Endothelial cell of umbilical vein (primary cell): ENCODE measurements at regions not wholly inside any gene's neighbourhood (a gene's known extent, or its start where the extent isn't known, plus 50 kb on each side); places are given as distances from the start of the nearest gene placed in this dataset.

Source experiments
- BruUV-seq: library from RNA; stranded (reverse); fragments of 400-500 nt; replicated peaks from 2 replicates; lab custom pipeline; 2021; lab: Mats Ljungman, UMichigan
- CTCF ChIA-PET: fragments of 300-600, 350-600 bp; sonication (Branson Sonifier 250); formaldehyde crosslinking; loops from one replicate; lab custom pipeline; 2021; ENCODE audit warnings: antibody characterized with exemption, inconsistent platforms; lab: Charles Lee
- POLR2A ChIA-PET: fragments of 300-600, 350-600 bp; sonication (Branson Sonifier 250); formaldehyde crosslinking; loops from one replicate; lab custom pipeline; 2021; ENCODE audit warnings: antibody characterized with exemption, inconsistent platforms; lab: Charles Lee
- DNase-seq: peaks from one replicate; pipeline ENCODE4 v3.0.0-alpha.2; 2011; ENCODE audit warnings: low read depth, low spot score
- FAIRE-seq: peaks from 2 replicates; lab custom pipeline; 2011; peaks lifted over from hg19 to GRCh38; lab: Jason Lieb, UNC
- H2AFZ ChIP-seq: 2 replicates; pipeline ENCODE4 v1.6.0; 2012; ENCODE audit warnings: low read depth, low read length, control low read depth, inconsistent platforms
- H3K27ac ChIP-seq: 2 replicates; pipeline ENCODE4 v1.5.1; 2011; ENCODE audit warnings: low read depth, mild to moderate bottlenecking, control low read depth, low read length, moderate library complexity; ENCODE audit not compliant: insufficient read depth
- H3K27me3 ChIP-seq, 2 experiments: 2 replicates each; pipeline versions ENCODE4 v1.6.0 to v1.6.1; 2011; ENCODE audit warnings: low read length in 2 of 2, mixed read lengths in 1 of 2; ENCODE audit not compliant: control insufficient read depth in 2 of 2, insufficient read depth in 2 of 2
- H3K36me3 ChIP-seq, 2 experiments: 2 replicates in 1 of 2; 3 replicates in 1 of 2; pipeline ENCODE4 v1.5.1; 2011; ENCODE audit warnings: low read length in 2 of 2, mild to moderate bottlenecking in 1 of 2, moderate library complexity in 1 of 2; ENCODE audit not compliant: control insufficient read depth in 2 of 2, insufficient read depth in 2 of 2; ENCODE audit errors: extremely low read depth in 1 of 2
- H3K4me1 ChIP-seq: 3 replicates; pipeline ENCODE4 v1.5.1; 2011; ENCODE audit warnings: mild to moderate bottlenecking, low read length; ENCODE audit not compliant: control insufficient read depth, insufficient read depth; ENCODE audit errors: extremely low read depth
- H3K4me2 ChIP-seq: 2 replicates; pipeline ENCODE4 v1.6.1; 2011; ENCODE audit warnings: low read length, control low read depth, mixed read lengths; ENCODE audit not compliant: insufficient read depth
- H3K4me3 ChIP-seq, 3 experiments: fragments of 200-600 bp in 1 of 3; sonication (generic), shearing (Covaris generic) in 1 of 3; replicated peaks in 1 of 3; 2 replicates each; pipeline ENCODE4 v1.5.1; 2011 to 2016; ENCODE audit warnings: control low read depth in 3 of 3, low read length in 3 of 3, mild to moderate bottlenecking in 2 of 3, inconsistent platforms in 1 of 3, low read depth in 1 of 3, moderate library complexity in 1 of 3; ENCODE audit not compliant: insufficient read depth in 1 of 3
- H3K79me2 ChIP-seq: 2 replicates; pipeline ENCODE4 v1.6.0; 2012; ENCODE audit warnings: low read length, inconsistent platforms; ENCODE audit not compliant: control insufficient read depth, insufficient read depth
- H3K9ac ChIP-seq: replicated peaks from 2 replicates; pipeline ENCODE3; 2011; ENCODE audit warnings: low read length, control low read depth; ENCODE audit not compliant: insufficient read depth; ENCODE audit errors: extremely low read depth
- H3K9me1 ChIP-seq: replicated peaks from 3 replicates; pipeline ENCODE4 v1.6.0; 2011; ENCODE audit warnings: mild to moderate bottlenecking, low read length; ENCODE audit not compliant: control insufficient read depth, insufficient read depth; ENCODE audit errors: extremely low read depth
- H3K9me3 ChIP-seq: replicated peaks from 2 replicates; pipeline ENCODE4 v1.5.1; 2012; ENCODE audit warnings: low read length, inconsistent platforms; ENCODE audit not compliant: control insufficient read depth, insufficient read depth
- H4K20me1 ChIP-seq: replicated peaks from 2 replicates; pipeline ENCODE3; 2011; ENCODE audit warnings: mild to moderate bottlenecking, low read length; ENCODE audit not compliant: control insufficient read depth, insufficient read depth; ENCODE audit errors: extremely low read depth
- EZH2 ChIP-seq: IDR thresholded peaks from 2 replicates; pipeline ENCODE4 v1.6.1; 2012; ENCODE audit warnings: borderline replicate concordance, low read depth, mild to moderate bottlenecking, moderate library complexity, low read length, inconsistent platforms; ENCODE audit not compliant: severe bottlenecking
- FOS ChIP-seq: IDR thresholded peaks from 2 replicates; pipeline ENCODE4 v1.6.1; 2011; ENCODE audit warnings: mild to moderate bottlenecking, low read length, moderate library complexity, borderline replicate concordance; ENCODE audit not compliant: insufficient read depth
- GATA2 ChIP-seq: IDR thresholded peaks from 2 replicates; pipeline ENCODE4 v1.7.0; 2011; ENCODE audit warnings: low read depth, mild to moderate bottlenecking, moderate library complexity, mixed read lengths, low read length; ENCODE audit not compliant: insufficient read length, insufficient read depth
- JUN ChIP-seq: IDR thresholded peaks from 2 replicates; pipeline ENCODE4 v1.6.1; 2011; ENCODE audit warnings: borderline replicate concordance, low read depth; ENCODE audit not compliant: insufficient read length, insufficient read depth
- MYC ChIP-seq: IDR thresholded peaks from one replicate; pipeline ENCODE4 v1.6.1; 2011; ENCODE audit warnings: mild to moderate bottlenecking, low read depth, low read length
- POLR2A ChIP-seq: IDR thresholded peaks from 2 replicates; pipeline ENCODE4 v1.6.1; 2012; ENCODE audit warnings: low read depth, mild to moderate bottlenecking, control low read depth, low read length
- POLR2AphosphoS5 ChIP-seq: IDR thresholded peaks from 2 replicates; pipeline ENCODE4 v1.6.1; 2012; ENCODE audit warnings: low read depth, mild to moderate bottlenecking, control low read depth, low read length, moderate library complexity; ENCODE audit not compliant: insufficient read depth
- dilution Hi-C: fragments of 300-500 bp; cut with MboI; formaldehyde crosslinking; loops from one replicate; pipeline ENCODE4 v1.15.0; 2019; ENCODE audit warnings: low sequenced_read_pairs; ENCODE audit not compliant: extremely low pct_ligation_motif_present
- intact Hi-C: fragments of 100-400 bp; cut with micrococcal nuclease; formaldehyde crosslinking; loops from one replicate; pipeline ENCODE4 v1.10.0; 2022
- TF ChIP-seq, protein P1 (sequence below), 2 donors: IDR thresholded peaks; 1 replicate in 1 of 2; 2 replicates in 1 of 2; pipeline ENCODE4 v1.5.1; 2011; ENCODE audit warnings: low read length in 2 of 2, mild to moderate bottlenecking in 2 of 2, moderate library complexity in 2 of 2, control low read depth in 1 of 2, inconsistent platforms in 1 of 2, low read depth in 1 of 2; ENCODE audit not compliant: insufficient read depth in 1 of 2; ENCODE audit errors: extremely low read depth in 1 of 2
- TF ChIP-seq, protein P2 (sequence below): IDR thresholded peaks from 2 replicates; pipeline ENCODE4 v1.6.1; 2011; ENCODE audit not compliant: insufficient read depth, insufficient read length

DNA sequence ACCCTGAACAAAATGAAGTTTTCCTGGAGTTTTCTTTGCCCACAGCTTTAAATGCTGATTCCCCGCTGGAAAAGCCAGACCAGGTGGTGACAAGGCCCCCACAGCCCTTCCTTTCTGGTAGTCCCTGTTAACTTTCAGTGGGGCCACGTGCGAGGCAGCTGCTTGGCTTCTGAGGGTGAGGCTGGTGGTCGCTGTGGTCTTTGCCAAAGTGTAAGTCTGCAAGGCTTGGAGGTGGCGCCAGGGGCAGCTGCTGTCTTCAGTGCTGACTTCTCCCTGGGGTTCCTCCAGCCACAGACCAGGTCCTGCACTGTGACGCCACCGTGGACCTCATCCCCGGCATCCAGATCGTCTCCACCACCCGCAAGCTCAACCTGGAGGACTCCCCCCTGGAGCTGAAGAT, 54.1 kb upstream of the TAMM41 start:
- no peak for FAIRE-seq
- TF ChIP-seq MYC (no peak), POLR2AphosphoS5 (no peak), GATA2 (no peak), EZH2 (no peak), FOS (no peak), JUN (no peak), POLR2A (no peak)
- TF ChIP-seq, protein P1, sequence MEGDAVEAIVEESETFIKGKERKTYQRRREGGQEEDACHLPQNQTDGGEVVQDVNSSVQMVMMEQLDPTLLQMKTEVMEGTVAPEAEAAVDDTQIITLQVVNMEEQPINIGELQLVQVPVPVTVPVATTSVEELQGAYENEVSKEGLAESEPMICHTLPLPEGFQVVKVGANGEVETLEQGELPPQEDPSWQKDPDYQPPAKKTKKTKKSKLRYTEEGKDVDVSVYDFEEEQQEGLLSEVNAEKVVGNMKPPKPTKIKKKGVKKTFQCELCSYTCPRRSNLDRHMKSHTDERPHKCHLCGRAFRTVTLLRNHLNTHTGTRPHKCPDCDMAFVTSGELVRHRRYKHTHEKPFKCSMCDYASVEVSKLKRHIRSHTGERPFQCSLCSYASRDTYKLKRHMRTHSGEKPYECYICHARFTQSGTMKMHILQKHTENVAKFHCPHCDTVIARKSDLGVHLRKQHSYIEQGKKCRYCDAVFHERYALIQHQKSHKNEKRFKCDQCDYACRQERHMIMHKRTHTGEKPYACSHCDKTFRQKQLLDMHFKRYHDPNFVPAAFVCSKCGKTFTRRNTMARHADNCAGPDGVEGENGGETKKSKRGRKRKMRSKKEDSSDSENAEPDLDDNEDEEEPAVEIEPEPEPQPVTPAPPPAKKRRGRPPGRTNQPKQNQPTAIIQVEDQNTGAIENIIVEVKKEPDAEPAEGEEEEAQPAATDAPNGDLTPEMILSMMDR (IDR thresholded peaks at IDR 0.05; ENCODE audit: extremely low read depth in 1 of 2, insufficient read depth in 1 of 2, low read depth in 1 of 2, low read length in 2 of 2), result no peak
- TF ChIP-seq, protein P2, sequence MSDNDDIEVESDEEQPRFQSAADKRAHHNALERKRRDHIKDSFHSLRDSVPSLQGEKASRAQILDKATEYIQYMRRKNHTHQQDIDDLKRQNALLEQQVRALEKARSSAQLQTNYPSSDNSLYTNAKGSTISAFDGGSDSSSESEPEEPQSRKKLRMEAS, result no peak
- intact Hi-C loops (no loop called here), dilution Hi-C loops (no loop called here)
- BruUV-seq, result no TSS peak
- ChIA-PET CTCF (no interaction called here), POLR2A (no interaction called here)
- Histone ChIP-seq H3K27ac (no peak overlapping the region), H3K36me3 (no peaks in the 10 kb centered on the region), H3K4me2 (no peak overlapping the region), H2AFZ (no peak overlapping the region), H3K9ac (no peak overlapping the region), H3K27me3 (no peaks in the 10 kb centered on the region), H3K4me3 (no peak overlapping the region), H3K9me3 (no peaks in the 10 kb centered on the region), H3K79me2 (no peaks in the 10 kb centered on the region), H3K4me1 (no peaks in the 10 kb centered on the region), H4K20me1 (no peaks in the 10 kb centered on the region), H3K9me1 (no peaks in the 10 kb centered on the region)
- DNase-seq, result no peak
